ENCODE measurements at regions not wholly inside any gene's neighbourhood (a gene's known extent, or its start where the extent isn't known, plus 50 kb on each side); places are given as distances from the start of the nearest gene placed in this dataset.
A peak's percentile ranks its signal among the peaks of the same experiment; 100 is the strongest.

DNA sequence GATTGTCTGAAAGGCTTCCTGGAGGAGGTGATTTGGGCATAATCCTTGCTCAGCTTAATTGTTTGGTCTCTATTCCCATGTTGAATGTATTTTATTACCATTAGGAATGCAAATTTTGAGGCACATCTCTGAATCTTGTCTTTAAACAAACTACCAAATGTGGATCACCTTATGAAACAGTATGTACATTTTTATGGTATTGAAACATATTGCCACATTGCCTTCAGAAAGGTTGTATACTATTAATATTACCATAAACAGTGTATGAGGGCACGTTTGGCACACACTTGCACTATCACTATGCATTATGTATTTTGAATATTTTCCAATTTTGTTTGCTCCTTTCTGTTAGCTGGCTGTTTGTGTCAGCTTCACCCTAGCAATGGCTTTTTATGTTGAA, 60.0 kb upstream of the ALB start:
- Histone ChIP-seq H3K9me3 (ENCODE audit: low read length) (no peaks in the 10 kb centered on the region), H3K4me1 (ENCODE audit: insufficient read depth, low read length) (peaks cover 93% of the 10 kb centered on the region), H3K79me2 (ENCODE audit: insufficient read depth, low read length) (peaks cover 49% of the 10 kb centered on the region), H2AFZ (ENCODE audit: low read length) (no peak overlapping the region), H3K27ac (ENCODE audit: extremely low read length, insufficient read depth, low read length) (peak overlapping the region; percentile 91), H3K4me3 (replicated peaks in 1 of 3; ENCODE audit: insufficient read depth in 1 of 3, low read depth in 2 of 3, low read length in 3 of 3) (peak overlapping the region in 1 of 3 experiments; percentile 42; a peak in 1 of 6 replicates), H3K36me3 (replicated peaks in 1 of 2; ENCODE audit: control insufficient read depth in 1 of 2, insufficient read depth in 2 of 2, low read length in 2 of 2) (no peaks in the 10 kb centered on the region), H3K9ac (ENCODE audit: insufficient read depth, low read depth, low read length) (peak overlapping the region; percentile 69; the same call in 1 of the 2 replicates), H4K20me1 (ENCODE audit: insufficient read depth, low read length) (no peaks in the 10 kb centered on the region), H3K27me3 (ENCODE audit: control insufficient read depth in 1 of 2, insufficient read depth in 2 of 2, low read length in 2 of 2) (no peaks in the 10 kb centered on the region), H3K4me2 (ENCODE audit: low read depth, low read length) (peak overlapping the region; percentile 72)
- CTCF ChIA-PET (ENCODE audit: low intra/inter-chr PET ratio, low total read pairs) = interaction anchor here (4.7 kb wide), 1 partner anchor 101 kb away, joined by 138 read pairs; no protein-coding TSS in a partner anchor
- POLR2A ChIA-PET = interaction anchor here (1.2 to 4.2 kb wide), 14 partner anchors 49 to 113 kb away, joined by 3 to 39 read pairs (median 6); partner anchors contain the start of gene ALB
- FAIRE-seq (no peak), ATAC-seq (no peak), DNase-seq (ENCODE audit: low spot score) (no peak)
- WGBS (ENCODE audit: low lambda C conversion rate) = 77% methylated on average over 1 of the region's 1 CpG
- intact Hi-C loops (cut with micrococcal nuclease; ENCODE audit: unreplicated experiment) (loop anchor here (2.0 kb wide), 1 partner anchor 73 kb away; no protein-coding TSS in a partner anchor), in situ Hi-C loops (cut with HindIII; ENCODE audit: extremely low pct_ligation_motif_present, low pct_unique_long_range_greater_than_20kb) (loop anchor here (5.0 to 25.0 kb wide), 3 partner anchors 63 to 243 kb away; no protein-coding TSS in a partner anchor)
- TF ChIP-seq RBFOX2 (IDR thresholded peaks at IDR 0.05; ENCODE audit: low read depth, low read length) = peak; percentile 73
- 0 out of 2 replicates have a peak, but pooled peaks have one; percentile 13 for TF ChIP-seq ELF3 (CRISPR knock-in tag; IDR thresholded peaks at IDR 0.05)
- 0 out of 2 replicates have a peak, but pooled peaks have one; percentile 74 for TF ChIP-seq PAF1 (CRISPR knock-in tag; IDR thresholded peaks at IDR 0.05)
- TF ChIP-seq TBL1XR1 (IDR thresholded peaks at IDR 0.05; ENCODE audit: borderline replicate concordance, low read length, partially characterized antibody) = no peak
- TF ChIP-seq HDAC2 (CRISPR knock-in tag; IDR thresholded peaks at IDR 0.05) = 0 out of 2 replicates have a peak, but pooled peaks have one; percentile 2
- 0 out of 2 replicates have a peak, but pooled peaks have one; percentile 41 for TF ChIP-seq MED1 (CRISPR knock-in tag; IDR thresholded peaks at IDR 0.05)
- no peak for TF ChIP-seq ZNF709 (CRISPR knock-in tag; IDR thresholded peaks at IDR 0.05)
- TF ChIP-seq AGO2 (optimal IDR thresholded peaks at IDR 0.05; ENCODE audit: low read depth, low read length) = peak; percentile 74
- BruUV-seq (replicated peaks) = no TSS peak

DNA sequence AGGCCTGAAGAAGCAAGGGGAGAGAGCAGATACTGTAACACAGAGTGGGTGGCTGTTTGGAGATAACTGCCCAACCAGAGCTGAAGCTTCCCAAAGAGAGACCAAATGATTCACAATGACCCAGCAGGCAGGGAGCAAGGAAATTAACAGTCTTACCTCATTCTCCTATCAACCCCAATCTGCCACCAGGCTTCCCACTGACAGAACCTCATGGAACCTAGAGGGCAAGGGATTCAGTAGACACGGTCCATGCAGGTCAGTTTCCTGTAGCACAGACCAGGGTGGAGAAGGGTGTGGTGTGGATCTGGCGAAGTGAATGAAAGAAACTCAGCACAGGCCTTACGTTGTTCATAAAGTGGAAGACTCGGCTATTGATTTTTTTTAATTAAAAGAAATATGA, 60.7 kb upstream of the ALB start:
- no TSS peak for BruUV-seq (replicated peaks)
- peaks cover 86% of the 10 kb centered on the region for H3K4me1 ChIP-seq (ENCODE audit: insufficient read depth, low read length)
- no peaks in the 10 kb centered on the region for H3K36me3 ChIP-seq (replicated peaks in 1 of 2; ENCODE audit: control insufficient read depth in 1 of 2, insufficient read depth in 2 of 2, low read length in 2 of 2)
- H3K79me2 ChIP-seq (ENCODE audit: insufficient read depth, low read length) = peaks cover 49% of the 10 kb centered on the region
- intact Hi-C loops (cut with micrococcal nuclease; ENCODE audit: unreplicated experiment) = no loop called here
- H3K27me3 ChIP-seq (ENCODE audit: control insufficient read depth in 1 of 2, insufficient read depth in 2 of 2, low read length in 2 of 2) = no peaks in the 10 kb centered on the region
- in situ Hi-C loops (cut with HindIII; ENCODE audit: extremely low pct_ligation_motif_present, low pct_unique_long_range_greater_than_20kb) = loop anchor here (5.0 to 25.0 kb wide), 3 partner anchors 64 to 244 kb away; no protein-coding TSS in a partner anchor
- ATAC-seq = peak; percentile 50
- peak overlapping the region; percentile 72 for H3K4me2 ChIP-seq (ENCODE audit: low read depth, low read length)
- no peak for FAIRE-seq
- H3K4me3 ChIP-seq (replicated peaks in 1 of 3; ENCODE audit: insufficient read depth in 1 of 3, low read depth in 2 of 3, low read length in 3 of 3) = no peak overlapping the region; a peak in 1 of 6 replicates
- peak; percentile 12 for DNase-seq (ENCODE audit: low spot score)
- H2AFZ ChIP-seq (ENCODE audit: low read length) = no peak overlapping the region
- 81% methylated on average over 4 of the region's 4 CpGs for WGBS (ENCODE audit: low lambda C conversion rate)
- H3K9ac ChIP-seq (ENCODE audit: insufficient read depth, low read depth, low read length) = peak overlapping the region; percentile 69
- ChIA-PET POLR2A (interaction anchor here (0.6 to 4.2 kb wide), 10 partner anchors 61 to 756 kb away, joined by 4 to 25 read pairs (median 6); partner anchors contain the start of gene ALB), CTCF (ENCODE audit: low intra/inter-chr PET ratio, low total read pairs) (interaction anchor here (1.6 to 4.7 kb wide), 2 partner anchors 98 to 102 kb away, joined by 5 to 138 read pairs; no protein-coding TSS in a partner anchor)
- H3K27ac ChIP-seq (ENCODE audit: extremely low read length, insufficient read depth, low read length) = peak overlapping the region; percentile 91
- no peaks in the 10 kb centered on the region for H4K20me1 ChIP-seq (ENCODE audit: insufficient read depth, low read length)
- no peaks in the 10 kb centered on the region for H3K9me3 ChIP-seq (ENCODE audit: low read length)
- TF ChIP-seq, protein P1, sequence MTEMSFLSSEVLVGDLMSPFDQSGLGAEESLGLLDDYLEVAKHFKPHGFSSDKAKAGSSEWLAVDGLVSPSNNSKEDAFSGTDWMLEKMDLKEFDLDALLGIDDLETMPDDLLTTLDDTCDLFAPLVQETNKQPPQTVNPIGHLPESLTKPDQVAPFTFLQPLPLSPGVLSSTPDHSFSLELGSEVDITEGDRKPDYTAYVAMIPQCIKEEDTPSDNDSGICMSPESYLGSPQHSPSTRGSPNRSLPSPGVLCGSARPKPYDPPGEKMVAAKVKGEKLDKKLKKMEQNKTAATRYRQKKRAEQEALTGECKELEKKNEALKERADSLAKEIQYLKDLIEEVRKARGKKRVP (CRISPR knock-in tag; IDR thresholded peaks at IDR 0.05) = 0 out of 4 replicates have a peak, but pooled peaks of 1 of the 2 experiments have one; percentile 13
- TF ChIP-seq, protein P2, sequence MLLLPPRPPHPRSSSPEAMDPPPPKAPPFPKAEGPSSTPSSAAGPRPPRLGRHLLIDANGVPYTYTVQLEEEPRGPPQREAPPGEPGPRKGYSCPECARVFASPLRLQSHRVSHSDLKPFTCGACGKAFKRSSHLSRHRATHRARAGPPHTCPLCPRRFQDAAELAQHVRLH (CRISPR knock-in tag; IDR thresholded peaks at IDR 0.05; ENCODE audit: borderline replicate concordance, low read depth) = 0 out of 2 replicates have a peak, but pooled peaks have one; percentile 9
- TF ChIP-seq ZBTB38 (CRISPR knock-in tag; IDR thresholded peaks at IDR 0.05) (peak; percentile 96), GATAD2A (CRISPR knock-in tag; IDR thresholded peaks at IDR 0.05) (peak; percentile 39), UBTF (CRISPR knock-in tag; IDR thresholded peaks at IDR 0.05) (0 out of 2 replicates have a peak, but pooled peaks have one; percentile 40), HOXA3 (CRISPR knock-in tag; IDR thresholded peaks at IDR 0.05) (peak; percentile 11; the same call in 1 of the 2 replicates), FOXK1 (CRISPR knock-in tag; IDR thresholded peaks at IDR 0.05; ENCODE audit: borderline replicate concordance, low read depth) (no peak)
